ENCODE measurements at regions not wholly inside any gene's neighbourhood (a gene's known extent, or its start where the extent isn't known, plus 50 kb on each side); places are given as distances from the start of the nearest gene placed in this dataset.

- Histone ChIP-seq H3K4me3 (ENCODE audit: insufficient read depth in 1 of 2, low read depth in 1 of 2, low read length in 2 of 2) (no peak overlapping the region), H4K91ac (ENCODE audit: low read length) (no peak overlapping the region), H3K9me3 (ENCODE audit: control insufficient read depth, low read length) (no peaks in the 10 kb centered on the region), H3K4ac (ENCODE audit: low read depth in 1 of 2, low read length in 2 of 2) (no peak overlapping the region), H2AK5ac (ENCODE audit: low read length, severe bottlenecking) (no peak overlapping the region), H3K27me3 (ENCODE audit: control insufficient read depth in 1 of 2, insufficient read depth in 1 of 2, low read length in 2 of 2) (peaks cover 0 to 5% of the 10 kb centered on the region in 2 experiments), H3K36me3 (ENCODE audit: control insufficient read depth in 1 of 2, insufficient read depth in 2 of 2, low read depth in 1 of 2, low read length in 2 of 2) (no peaks in the 10 kb centered on the region), H3K9ac (ENCODE audit: low read length) (no peak overlapping the region), H3K23ac (ENCODE audit: low read length in 2 of 2) (no peak overlapping the region), H2BK12ac (ENCODE audit: low read length in 2 of 2) (no peak overlapping the region), H2BK5ac (ENCODE audit: low read depth, low read length, poor library complexity, severe bottlenecking) (no peak overlapping the region), H2AFZ (ENCODE audit: low read depth, low read length) (no peak overlapping the region), H3K27ac (ENCODE audit: low read length, poor library complexity, severe bottlenecking) (no peak overlapping the region), H4K8ac (ENCODE audit: low read length) (no peak overlapping the region), H3K18ac (ENCODE audit: low read depth in 1 of 2, low read length in 2 of 2) (no peak overlapping the region), H3K14ac (ENCODE audit: low read length in 2 of 2) (no peak overlapping the region), H3K4me2 (ENCODE audit: low read length, poor library complexity, severe bottlenecking) (no peak overlapping the region), H2BK15ac (ENCODE audit: low read depth, poor library complexity, severe bottlenecking) (no peak overlapping the region), H2BK120ac (ENCODE audit: low read depth, low read length) (no peak overlapping the region), H3K79me1 (replicated peaks; ENCODE audit: low read length, poor library complexity, severe bottlenecking) (no peaks in the 10 kb centered on the region), H3K4me1 (ENCODE audit: control insufficient read depth, insufficient read depth, low read depth, low read length) (no peaks in the 10 kb centered on the region)
- WGBS, result 100% methylated on average over 1 of the region's 2 CpGs
- DNase-seq, result no peak
These were observed 349.9 kb downstream of the SH3GL2 start for GRCh38 chr9:17928768-17929167.

DNA sequence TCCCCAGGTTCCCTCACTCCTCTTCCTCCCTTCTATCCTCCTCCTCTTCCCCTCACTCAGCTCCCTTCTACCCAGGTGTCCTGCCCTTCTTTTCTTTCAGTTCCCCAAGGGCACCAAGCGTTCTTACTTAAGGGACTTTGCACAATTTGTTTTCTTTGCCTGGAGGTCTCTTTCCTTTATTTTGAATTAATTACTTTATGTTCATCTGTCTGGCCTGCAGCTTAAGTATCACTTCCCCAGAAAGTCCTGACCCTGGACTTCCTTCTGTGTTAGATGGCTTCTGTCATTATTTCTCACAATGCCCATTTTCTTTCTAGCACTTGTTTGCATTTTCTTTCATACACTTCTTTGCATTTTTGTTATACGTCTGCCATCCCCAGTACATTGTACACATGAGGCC, 350.6 kb downstream of the SH3GL2 start:
- no peak for DNase-seq
- peaks cover 0 to 5% of the 10 kb centered on the region in 2 experiments for H3K27me3 ChIP-seq (ENCODE audit: control insufficient read depth in 1 of 2, insufficient read depth in 1 of 2, low read length in 2 of 2)
- no peak overlapping the region for H2BK15ac ChIP-seq (ENCODE audit: low read depth, poor library complexity, severe bottlenecking)
- WGBS, result 77% methylated on average over 2 of the region's 2 CpGs
- no peak overlapping the region for H3K27ac ChIP-seq (ENCODE audit: low read length, poor library complexity, severe bottlenecking)
- H3K9ac ChIP-seq (ENCODE audit: low read length), result no peak overlapping the region
- no peak overlapping the region for H3K23ac ChIP-seq (ENCODE audit: low read length in 2 of 2)
- H4K8ac ChIP-seq (ENCODE audit: low read length), result no peak overlapping the region
- H2BK12ac ChIP-seq (ENCODE audit: low read length in 2 of 2), result no peak overlapping the region
- H3K14ac ChIP-seq (ENCODE audit: low read length in 2 of 2), result no peak overlapping the region
- no peak overlapping the region for H4K91ac ChIP-seq (ENCODE audit: low read length)
- no peak overlapping the region for H3K18ac ChIP-seq (ENCODE audit: low read depth in 1 of 2, low read length in 2 of 2)
- no peak overlapping the region for H3K4me2 ChIP-seq (ENCODE audit: low read length, poor library complexity, severe bottlenecking)
- no peaks in the 10 kb centered on the region for H3K9me3 ChIP-seq (ENCODE audit: control insufficient read depth, low read length)
- H3K4me1 ChIP-seq (ENCODE audit: control insufficient read depth, insufficient read depth, low read depth, low read length), result no peaks in the 10 kb centered on the region
- H2BK120ac ChIP-seq (ENCODE audit: low read depth, low read length), result no peak overlapping the region
- no peak overlapping the region for H2AFZ ChIP-seq (ENCODE audit: low read depth, low read length)
- H2AK5ac ChIP-seq (ENCODE audit: low read length, severe bottlenecking), result no peak overlapping the region
- H3K36me3 ChIP-seq (ENCODE audit: control insufficient read depth in 1 of 2, insufficient read depth in 2 of 2, low read depth in 1 of 2, low read length in 2 of 2), result no peaks in the 10 kb centered on the region
- H3K4me3 ChIP-seq (ENCODE audit: insufficient read depth in 1 of 2, low read depth in 1 of 2, low read length in 2 of 2), result no peak overlapping the region
- no peaks in the 10 kb centered on the region for H3K79me1 ChIP-seq (replicated peaks; ENCODE audit: low read length, poor library complexity, severe bottlenecking)
- H2BK5ac ChIP-seq (ENCODE audit: low read depth, low read length, poor library complexity, severe bottlenecking), result no peak overlapping the region
- no peak overlapping the region for H3K4ac ChIP-seq (ENCODE audit: low read depth in 1 of 2, low read length in 2 of 2)

- H3K4me3 ChIP-seq (ENCODE audit: insufficient read depth in 1 of 2, low read depth in 1 of 2, low read length in 2 of 2), result no peak overlapping the region
- no peak overlapping the region for H4K8ac ChIP-seq (ENCODE audit: low read length)
- H2BK12ac ChIP-seq (ENCODE audit: low read length in 2 of 2), result no peak overlapping the region
- H4K91ac ChIP-seq (ENCODE audit: low read length), result no peak overlapping the region
- peaks cover 0 to 5% of the 10 kb centered on the region in 2 experiments for H3K27me3 ChIP-seq (ENCODE audit: control insufficient read depth in 1 of 2, insufficient read depth in 1 of 2, low read length in 2 of 2)
- H2AFZ ChIP-seq (ENCODE audit: low read depth, low read length), result no peak overlapping the region
- H3K79me1 ChIP-seq (replicated peaks; ENCODE audit: low read length, poor library complexity, severe bottlenecking), result no peaks in the 10 kb centered on the region
- DNase-seq, result no peak
- H3K4me2 ChIP-seq (ENCODE audit: low read length, poor library complexity, severe bottlenecking), result no peak overlapping the region
- no peak overlapping the region for H2AK5ac ChIP-seq (ENCODE audit: low read length, severe bottlenecking)
- no peak overlapping the region for H3K4ac ChIP-seq (ENCODE audit: low read depth in 1 of 2, low read length in 2 of 2)
- H3K14ac ChIP-seq (ENCODE audit: low read length in 2 of 2), result no peak overlapping the region
- H3K23ac ChIP-seq (ENCODE audit: low read length in 2 of 2), result no peak overlapping the region
- no peak overlapping the region for H3K9ac ChIP-seq (ENCODE audit: low read length)
- no peaks in the 10 kb centered on the region for H3K4me1 ChIP-seq (ENCODE audit: control insufficient read depth, insufficient read depth, low read depth, low read length)
- H2BK5ac ChIP-seq (ENCODE audit: low read depth, low read length, poor library complexity, severe bottlenecking), result no peak overlapping the region
- no peaks in the 10 kb centered on the region for H3K9me3 ChIP-seq (ENCODE audit: control insufficient read depth, low read length)
- H2BK120ac ChIP-seq (ENCODE audit: low read depth, low read length), result no peak overlapping the region
- no peak overlapping the region for H3K27ac ChIP-seq (ENCODE audit: low read length, poor library complexity, severe bottlenecking)
- WGBS, result 68% methylated on average over 2 of the region's 5 CpGs
- no peak overlapping the region for H3K18ac ChIP-seq (ENCODE audit: low read depth in 1 of 2, low read length in 2 of 2)
- no peak overlapping the region for H2BK15ac ChIP-seq (ENCODE audit: low read depth, poor library complexity, severe bottlenecking)
- no peaks in the 10 kb centered on the region for H3K36me3 ChIP-seq (ENCODE audit: control insufficient read depth in 1 of 2, insufficient read depth in 2 of 2, low read depth in 1 of 2, low read length in 2 of 2)
These were observed 351.2 kb downstream of the SH3GL2 start for GRCh38 chr9:17930071-17930470.

GRCh38 chr9:17936365-17936764, 357.5 kb downstream of the SH3GL2 start:
- H3K9me3 ChIP-seq (ENCODE audit: control insufficient read depth, low read length), result no peaks in the 10 kb centered on the region
- H3K27me3 ChIP-seq (ENCODE audit: control insufficient read depth in 1 of 2, insufficient read depth in 1 of 2, low read length in 2 of 2), result peaks cover 0 to 17% of the 10 kb centered on the region in 2 experiments
- no peak for DNase-seq
- no peaks in the 10 kb centered on the region for H3K79me1 ChIP-seq (replicated peaks; ENCODE audit: low read length, poor library complexity, severe bottlenecking)
- H3K9ac ChIP-seq (ENCODE audit: low read length), result no peak overlapping the region
- H3K36me3 ChIP-seq (ENCODE audit: control insufficient read depth in 1 of 2, insufficient read depth in 2 of 2, low read depth in 1 of 2, low read length in 2 of 2), result no peaks in the 10 kb centered on the region
- no peak overlapping the region for H2AK5ac ChIP-seq (ENCODE audit: low read length, severe bottlenecking)
- no peak overlapping the region for H3K4ac ChIP-seq (ENCODE audit: low read depth in 1 of 2, low read length in 2 of 2)
- H3K14ac ChIP-seq (ENCODE audit: low read length in 2 of 2), result no peak overlapping the region
- H4K91ac ChIP-seq (ENCODE audit: low read length), result no peak overlapping the region
- no peak overlapping the region for H2AFZ ChIP-seq (ENCODE audit: low read depth, low read length)
- H2BK5ac ChIP-seq (ENCODE audit: low read depth, low read length, poor library complexity, severe bottlenecking), result no peak overlapping the region
- H2BK15ac ChIP-seq (ENCODE audit: low read depth, poor library complexity, severe bottlenecking), result no peak overlapping the region
- H2BK12ac ChIP-seq (ENCODE audit: low read length in 2 of 2), result no peak overlapping the region
- H3K4me1 ChIP-seq (ENCODE audit: control insufficient read depth, insufficient read depth, low read depth, low read length), result no peaks in the 10 kb centered on the region
- H2BK120ac ChIP-seq (ENCODE audit: low read depth, low read length), result no peak overlapping the region
- no peak overlapping the region for H3K23ac ChIP-seq (ENCODE audit: low read length in 2 of 2)
- 62% methylated on average over 7 of the region's 7 CpGs for WGBS
- no peak overlapping the region for H3K18ac ChIP-seq (ENCODE audit: low read depth in 1 of 2, low read length in 2 of 2)
- H3K4me3 ChIP-seq (ENCODE audit: insufficient read depth in 1 of 2, low read depth in 1 of 2, low read length in 2 of 2), result no peak overlapping the region
- H3K4me2 ChIP-seq (ENCODE audit: low read length, poor library complexity, severe bottlenecking), result no peak overlapping the region
- H3K27ac ChIP-seq (ENCODE audit: low read length, poor library complexity, severe bottlenecking), result no peak overlapping the region
- no peak overlapping the region for H4K8ac ChIP-seq (ENCODE audit: low read length)
